Stimulated activated naive CD8-positive, alpha-beta T cell treated with anti-CD3 and anti-CD28 coated beads, Interleukin-15, Interleukin-2, amounts not matched to agents 100 ng/mL and 50 ng/mL, for 24 hours (primary cell): ENCODE measurements at regions not wholly inside any gene's neighbourhood (a gene's known extent, or its start where the extent isn't known, plus 50 kb on each side); places are given as distances from the start of the nearest gene placed in this dataset.

Experiments
- H3K27ac Mint-ChIP-seq: one replicate; pipeline ENCODE4 v1.8.0; 2021; ENCODE audit warnings: mild to moderate bottlenecking, mixed read lengths
- H3K27me3 Mint-ChIP-seq: one replicate; pipeline ENCODE4 v1.8.0; 2021; ENCODE audit warnings: mixed read lengths
- H3K36me3 Mint-ChIP-seq: one replicate; pipeline ENCODE4 v1.8.0; 2021; ENCODE audit warnings: low read depth, mixed read lengths
- H3K4me1 Mint-ChIP-seq: one replicate; pipeline ENCODE4 v1.8.0; 2021; ENCODE audit warnings: low read depth, mixed read lengths
- H3K4me3 Mint-ChIP-seq: one replicate; pipeline ENCODE4 v1.8.0; 2021; ENCODE audit warnings: mild to moderate bottlenecking, mixed read lengths
- H3K9me3 Mint-ChIP-seq: one replicate; pipeline ENCODE4 v1.8.0; 2021; ENCODE audit warnings: mixed read lengths

- Mint-ChIP-seq H3K9me3 (no peaks in the 10 kb centered on the region), H3K36me3 (no peaks in the 10 kb centered on the region), H3K27me3 (peaks cover 4% of the 10 kb centered on the region), H3K27ac (no peak overlapping the region), H3K4me3 (no peak overlapping the region), H3K4me1 (peaks cover 22% of the 10 kb centered on the region)
Measured at GRCh38 chr2:217438136-217438535, 564.7 kb downstream of the TNS1 start.

GRCh38 chr2:217437290-217437870 lies 565.4 kb downstream of the TNS1 start:
- Mint-ChIP-seq H3K4me3 (no peak overlapping the region), H3K27ac (no peak overlapping the region), H3K9me3 (no peaks in the 10 kb centered on the region), H3K36me3 (no peaks in the 10 kb centered on the region), H3K27me3 (peaks cover 4% of the 10 kb centered on the region), H3K4me1 (peaks cover 22% of the 10 kb centered on the region)

DNA sequence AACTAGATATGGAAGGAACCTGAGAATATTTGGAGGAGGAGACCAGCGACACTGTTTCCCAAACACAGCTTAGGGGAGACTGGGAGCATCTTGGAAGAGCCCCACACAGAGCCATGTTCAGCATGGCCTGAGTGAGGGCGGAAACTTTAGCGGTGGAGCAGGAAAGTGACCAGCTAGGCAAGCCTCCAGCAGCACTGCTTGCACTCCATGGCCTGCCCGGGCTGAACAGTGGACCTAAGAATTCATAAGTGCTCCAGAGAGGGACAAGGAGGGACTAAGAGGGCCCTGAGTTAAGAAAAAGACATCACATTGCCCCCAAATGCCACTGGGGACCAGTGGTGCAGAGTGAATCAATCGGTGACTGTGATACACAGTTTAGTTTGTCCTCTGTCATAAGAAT lies 566.4 kb downstream of the TNS1 start:
- Mint-ChIP-seq H3K9me3 (no peaks in the 10 kb centered on the region), H3K4me1 (peaks cover 28% of the 10 kb centered on the region), H3K36me3 (peaks cover 5% of the 10 kb centered on the region), H3K27ac (no peak overlapping the region), H3K27me3 (peaks cover 4% of the 10 kb centered on the region), H3K4me3 (no peak overlapping the region)

GRCh38 chr2:217434180-217434975 lies 568.4 kb downstream of the TNS1 start:
- no peaks in the 10 kb centered on the region for H3K9me3 Mint-ChIP-seq
- peaks cover 5% of the 10 kb centered on the region for H3K36me3 Mint-ChIP-seq
- H3K4me3 Mint-ChIP-seq, result no peak overlapping the region
- peaks cover 4% of the 10 kb centered on the region for H3K27me3 Mint-ChIP-seq
- no peak overlapping the region for H3K27ac Mint-ChIP-seq
- H3K4me1 Mint-ChIP-seq, result peaks cover 21% of the 10 kb centered on the region

- peaks cover 21% of the 10 kb centered on the region for H3K4me1 Mint-ChIP-seq
- no peak overlapping the region for H3K4me3 Mint-ChIP-seq
- H3K27ac Mint-ChIP-seq, result peak overlapping the region; percentile 4
- peaks cover 4% of the 10 kb centered on the region for H3K27me3 Mint-ChIP-seq
- no peaks in the 10 kb centered on the region for H3K9me3 Mint-ChIP-seq
- H3K36me3 Mint-ChIP-seq, result peaks cover 5% of the 10 kb centered on the region
Measured at GRCh38 chr2:217433522-217433921, 569.3 kb downstream of the TNS1 start.

DNA sequence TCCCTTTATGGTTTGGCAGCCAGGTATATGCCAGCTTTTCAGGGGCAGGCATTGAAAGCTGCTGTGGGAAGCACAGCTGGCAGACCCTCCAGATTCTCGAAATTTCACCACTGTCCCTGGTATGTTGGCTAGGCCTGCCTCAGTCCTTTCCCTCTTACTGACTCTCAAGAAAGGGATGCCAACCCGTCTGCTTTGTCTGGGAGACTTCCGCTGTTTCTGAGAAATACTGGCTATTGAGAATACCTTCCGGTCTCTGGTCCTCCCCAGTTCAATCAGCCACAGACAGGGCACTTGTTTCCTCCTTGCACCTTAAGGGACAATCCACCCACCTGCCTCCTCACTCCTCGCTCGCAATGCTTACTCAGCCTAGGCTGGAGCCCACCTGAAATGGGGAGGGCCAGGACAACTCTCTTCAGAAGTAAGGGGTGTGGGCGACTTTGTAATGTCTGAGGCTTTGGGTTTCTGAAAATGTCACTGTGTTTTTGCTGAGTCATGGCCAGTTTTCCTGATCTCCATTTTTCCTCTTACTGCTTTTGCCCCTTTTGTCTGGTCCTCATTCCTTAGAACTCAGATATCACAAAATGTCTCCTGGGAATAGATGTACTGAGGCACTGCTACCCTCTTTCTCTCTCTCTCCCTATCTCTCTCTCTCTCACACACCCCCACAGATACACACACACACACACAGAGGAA lies 571.1 kb downstream of the TNS1 start:
- no peaks in the 10 kb centered on the region for H3K27me3 Mint-ChIP-seq
- no peak overlapping the region for H3K4me3 Mint-ChIP-seq
- no peaks in the 10 kb centered on the region for H3K9me3 Mint-ChIP-seq
- H3K27ac Mint-ChIP-seq, result peak overlapping the region; percentile 1
- H3K36me3 Mint-ChIP-seq, result peaks cover 8% of the 10 kb centered on the region
- H3K4me1 Mint-ChIP-seq, result peaks cover 21% of the 10 kb centered on the region

GRCh38 chr2:217430916-217431576 lies 571.2 kb upstream of the TNP1 start:
- peaks cover 21% of the 10 kb centered on the region for H3K4me1 Mint-ChIP-seq
- no peak overlapping the region for H3K4me3 Mint-ChIP-seq
- peaks cover 8% of the 10 kb centered on the region for H3K36me3 Mint-ChIP-seq
- no peaks in the 10 kb centered on the region for H3K9me3 Mint-ChIP-seq
- no peaks in the 10 kb centered on the region for H3K27me3 Mint-ChIP-seq
- H3K27ac Mint-ChIP-seq, result no peak overlapping the region

- no peak overlapping the region for H3K4me3 Mint-ChIP-seq
- H3K9me3 Mint-ChIP-seq, result no peaks in the 10 kb centered on the region
- peaks cover 8% of the 10 kb centered on the region for H3K36me3 Mint-ChIP-seq
- H3K27ac Mint-ChIP-seq, result no peak overlapping the region
- no peaks in the 10 kb centered on the region for H3K27me3 Mint-ChIP-seq
- peaks cover 21% of the 10 kb centered on the region for H3K4me1 Mint-ChIP-seq
Measured at GRCh38 chr2:217429981-217430500, 570.2 kb upstream of the TNP1 start.

DNA sequence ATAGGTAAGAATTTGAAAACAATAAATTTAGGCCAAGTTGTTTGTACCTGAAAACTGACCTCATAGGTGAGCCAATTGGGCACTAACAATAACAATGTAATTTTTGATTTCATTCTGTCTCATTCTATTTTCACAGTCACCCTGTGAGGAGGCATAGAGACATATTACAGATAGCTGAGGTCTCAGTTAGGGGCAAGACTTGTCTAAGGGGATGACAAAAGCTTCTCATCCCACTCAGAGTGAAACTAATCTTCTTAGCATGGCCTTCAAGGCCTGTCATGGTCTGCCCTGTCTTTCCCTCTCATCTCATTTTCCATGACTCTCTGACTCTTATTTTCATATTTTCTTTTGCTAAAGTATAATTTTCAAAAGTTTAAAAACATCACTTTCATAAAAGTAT lies 562.0 kb upstream of the TNP1 start:
- H3K9me3 Mint-ChIP-seq, result no peaks in the 10 kb centered on the region
- H3K4me3 Mint-ChIP-seq, result no peak overlapping the region
- peaks cover 3% of the 10 kb centered on the region for H3K4me1 Mint-ChIP-seq
- no peak overlapping the region for H3K27ac Mint-ChIP-seq
- H3K36me3 Mint-ChIP-seq, result no peaks in the 10 kb centered on the region
- H3K27me3 Mint-ChIP-seq, result peaks cover 9% of the 10 kb centered on the region

GRCh38 chr2:217420854-217421253 lies 561.0 kb upstream of the TNP1 start:
- Mint-ChIP-seq H3K4me3 (no peak overlapping the region), H3K4me1 (peaks cover 3% of the 10 kb centered on the region), H3K36me3 (no peaks in the 10 kb centered on the region), H3K27ac (no peak overlapping the region), H3K27me3 (peaks cover 11% of the 10 kb centered on the region), H3K9me3 (no peaks in the 10 kb centered on the region)

- Mint-ChIP-seq H3K4me1 (peaks cover 3% of the 10 kb centered on the region), H3K27me3 (peaks cover 13% of the 10 kb centered on the region), H3K27ac (no peak overlapping the region), H3K36me3 (no peaks in the 10 kb centered on the region), H3K9me3 (no peaks in the 10 kb centered on the region), H3K4me3 (no peak overlapping the region)
Measured at GRCh38 chr2:217419055-217419671, 559.3 kb upstream of the TNP1 start.

GRCh38 chr2:217418544-217418943 lies 558.7 kb upstream of the TNP1 start:
- Mint-ChIP-seq H3K27me3 (peaks cover 13% of the 10 kb centered on the region), H3K4me3 (no peak overlapping the region), H3K4me1 (peaks cover 3% of the 10 kb centered on the region), H3K36me3 (no peaks in the 10 kb centered on the region), H3K9me3 (no peaks in the 10 kb centered on the region), H3K27ac (no peak overlapping the region)

GRCh38 chr2:217418090-217418489 lies 558.2 kb upstream of the TNP1 start:
- H3K9me3 Mint-ChIP-seq, result no peaks in the 10 kb centered on the region
- H3K27ac Mint-ChIP-seq, result no peak overlapping the region
- peaks cover 3% of the 10 kb centered on the region for H3K4me1 Mint-ChIP-seq
- H3K36me3 Mint-ChIP-seq, result no peaks in the 10 kb centered on the region
- no peak overlapping the region for H3K4me3 Mint-ChIP-seq
- H3K27me3 Mint-ChIP-seq, result peaks cover 13% of the 10 kb centered on the region

DNA sequence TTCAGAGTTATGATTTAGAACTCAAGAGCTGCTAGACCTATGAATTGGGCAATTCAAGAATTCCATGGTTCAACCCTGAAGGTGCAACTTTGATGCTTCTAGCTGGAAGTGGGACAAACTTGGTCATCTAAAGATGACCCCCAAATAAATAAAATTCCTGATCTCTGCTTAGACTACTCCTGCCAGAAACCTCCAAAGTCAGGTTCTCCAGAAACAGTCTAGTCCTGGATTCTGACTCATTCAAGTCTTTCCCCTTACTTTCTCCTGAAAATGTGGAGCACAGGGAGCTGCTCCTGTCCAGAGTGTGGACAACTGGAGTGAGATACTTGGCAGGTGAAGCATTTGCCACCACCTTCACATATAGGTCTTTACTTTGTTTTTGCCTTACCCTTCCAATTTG lies 557.7 kb upstream of the TNP1 start:
- no peak overlapping the region for H3K27ac Mint-ChIP-seq
- H3K4me3 Mint-ChIP-seq, result no peak overlapping the region
- no peaks in the 10 kb centered on the region for H3K36me3 Mint-ChIP-seq
- no peaks in the 10 kb centered on the region for H3K9me3 Mint-ChIP-seq
- peaks cover 13% of the 10 kb centered on the region for H3K27me3 Mint-ChIP-seq
- H3K4me1 Mint-ChIP-seq, result peaks cover 3% of the 10 kb centered on the region
